ENCODE measurements at regions not wholly inside any gene's neighbourhood (a gene's known extent, or its start where the extent isn't known, plus 50 kb on each side); places are given as distances from the start of the nearest gene placed in this dataset.

- no peak overlapping the region for H3K4me3 ChIP-seq
- CTCF ChIA-PET: interaction anchor here (1.3 kb wide), 1 partner anchor 10 kb away, joined by 3 read pairs; no protein-coding TSS in a partner anchor
- TF ChIP-seq RBBP5 (conservative IDR thresholded peaks at IDR 0.05) (no peak), CTCF (IDR thresholded peaks at IDR 0.05 in 2 of 3, conservative IDR thresholded peaks at IDR 0.05 in 1 of 3; ENCODE audit: control insufficient read depth in 2 of 3, extremely low read depth in 1 of 3, insufficient read depth in 1 of 3, low read depth in 3 of 3, low read length in 3 of 3) (no peak), CREM (IDR thresholded peaks at IDR 0.05; ENCODE audit: low read depth) (no peak), SIX5 (IDR thresholded peaks at IDR 0.05; ENCODE audit: low read depth, low read length, severe bottlenecking) (no peak), TARDBP (IDR thresholded peaks at IDR 0.05; ENCODE audit: borderline replicate concordance) (no peak), NRF1 (conservative IDR thresholded peaks at IDR 0.05; ENCODE audit: low read depth, low read length) (no peak), MEF2A (IDR thresholded peaks at IDR 0.05; ENCODE audit: insufficient read depth, low read depth, low read length) (no peak), MTA2 (IDR thresholded peaks at IDR 0.05; ENCODE audit: low read depth) (no peak), RELA (IDR thresholded peaks at IDR 0.05; ENCODE audit: borderline replicate concordance, partially characterized antibody) (no peak), YY1 (IDR thresholded peaks at IDR 0.05; ENCODE audit: low read depth, low read length) (no peak), RFX5 (IDR thresholded peaks at IDR 0.05; ENCODE audit: low read depth, low read length) (no peak), ASH2L (IDR thresholded peaks at IDR 0.05; ENCODE audit: borderline replicate concordance, low read depth) (no peak), CREB1 (IDR thresholded peaks at IDR 0.05; ENCODE audit: low read depth) (no peak), BHLHE40 (IDR thresholded peaks at IDR 0.05; ENCODE audit: borderline replicate concordance in 1 of 2, low read depth in 2 of 2, low read length in 1 of 2) (no peak), MEF2B (IDR thresholded peaks at IDR 0.05; ENCODE audit: partially characterized antibody, poor library complexity, severe bottlenecking) (no peak)
- TF ChIP-seq, protein P1, sequence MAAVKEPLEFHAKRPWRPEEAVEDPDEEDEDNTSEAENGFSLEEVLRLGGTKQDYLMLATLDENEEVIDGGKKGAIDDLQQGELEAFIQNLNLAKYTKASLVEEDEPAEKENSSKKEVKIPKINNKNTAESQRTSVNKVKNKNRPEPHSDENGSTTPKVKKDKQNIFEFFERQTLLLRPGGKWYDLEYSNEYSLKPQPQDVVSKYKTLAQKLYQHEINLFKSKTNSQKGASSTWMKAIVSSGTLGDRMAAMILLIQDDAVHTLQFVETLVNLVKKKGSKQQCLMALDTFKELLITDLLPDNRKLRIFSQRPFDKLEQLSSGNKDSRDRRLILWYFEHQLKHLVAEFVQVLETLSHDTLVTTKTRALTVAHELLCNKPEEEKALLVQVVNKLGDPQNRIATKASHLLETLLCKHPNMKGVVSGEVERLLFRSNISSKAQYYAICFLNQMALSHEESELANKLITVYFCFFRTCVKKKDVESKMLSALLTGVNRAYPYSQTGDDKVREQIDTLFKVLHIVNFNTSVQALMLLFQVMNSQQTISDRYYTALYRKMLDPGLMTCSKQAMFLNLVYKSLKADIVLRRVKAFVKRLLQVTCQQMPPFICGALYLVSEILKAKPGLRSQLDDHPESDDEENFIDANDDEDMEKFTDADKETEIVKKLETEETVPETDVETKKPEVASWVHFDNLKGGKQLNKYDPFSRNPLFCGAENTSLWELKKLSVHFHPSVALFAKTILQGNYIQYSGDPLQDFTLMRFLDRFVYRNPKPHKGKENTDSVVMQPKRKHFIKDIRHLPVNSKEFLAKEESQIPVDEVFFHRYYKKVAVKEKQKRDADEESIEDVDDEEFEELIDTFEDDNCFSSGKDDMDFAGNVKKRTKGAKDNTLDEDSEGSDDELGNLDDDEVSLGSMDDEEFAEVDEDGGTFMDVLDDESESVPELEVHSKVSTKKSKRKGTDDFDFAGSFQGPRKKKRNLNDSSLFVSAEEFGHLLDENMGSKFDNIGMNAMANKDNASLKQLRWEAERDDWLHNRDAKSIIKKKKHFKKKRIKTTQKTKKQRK (IDR thresholded peaks at IDR 0.05; ENCODE audit: low read depth, low read length): no peak
- TF ChIP-seq, protein P2, sequence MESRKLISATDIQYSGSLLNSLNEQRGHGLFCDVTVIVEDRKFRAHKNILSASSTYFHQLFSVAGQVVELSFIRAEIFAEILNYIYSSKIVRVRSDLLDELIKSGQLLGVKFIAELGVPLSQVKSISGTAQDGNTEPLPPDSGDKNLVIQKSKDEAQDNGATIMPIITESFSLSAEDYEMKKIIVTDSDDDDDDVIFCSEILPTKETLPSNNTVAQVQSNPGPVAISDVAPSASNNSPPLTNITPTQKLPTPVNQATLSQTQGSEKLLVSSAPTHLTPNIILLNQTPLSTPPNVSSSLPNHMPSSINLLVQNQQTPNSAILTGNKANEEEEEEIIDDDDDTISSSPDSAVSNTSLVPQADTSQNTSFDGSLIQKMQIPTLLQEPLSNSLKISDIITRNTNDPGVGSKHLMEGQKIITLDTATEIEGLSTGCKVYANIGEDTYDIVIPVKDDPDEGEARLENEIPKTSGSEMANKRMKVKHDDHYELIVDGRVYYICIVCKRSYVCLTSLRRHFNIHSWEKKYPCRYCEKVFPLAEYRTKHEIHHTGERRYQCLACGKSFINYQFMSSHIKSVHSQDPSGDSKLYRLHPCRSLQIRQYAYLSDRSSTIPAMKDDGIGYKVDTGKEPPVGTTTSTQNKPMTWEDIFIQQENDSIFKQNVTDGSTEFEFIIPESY (IDR thresholded peaks at IDR 0.05): no peak
- in situ Hi-C loops (cut with MboI) (no loop called here), intact Hi-C loops (cut with micrococcal nuclease; ENCODE audit: unreplicated experiment) (no loop called here)
- WGBS (ENCODE audit: insufficient coverage, insufficient replicate concordance, low lambda C conversion rate, missing lambda C conversion rate): 2% methylated on average over 2 of the region's 2 CpGs
- no TSS peak for BruUV-seq (replicated peaks)
- RAD21 ChIA-PET (ENCODE audit: unreplicated experiment): no interaction called here
- no peak overlapping the region for H2AFZ ChIP-seq (ENCODE audit: control insufficient read depth, low read depth, low read length)
- H3K9me3 ChIP-seq (replicated peaks; ENCODE audit: control insufficient read depth, insufficient read depth, low read length): no peaks in the 10 kb centered on the region
- H3K27ac ChIP-seq (ENCODE audit: control insufficient read depth, insufficient read depth): no peak overlapping the region
- POLR2A ChIA-PET: no interaction called here
- no peak overlapping the region for H3K9ac ChIP-seq (ENCODE audit: control insufficient read depth, insufficient read depth, low read length)
- DNase-seq (ENCODE audit: low read depth, low spot score) (no peak), FAIRE-seq (no peak), ATAC-seq (no peak)
- SMC1A ChIA-PET (ENCODE audit: uncharacterized antibody, unreplicated experiment): no interaction called here
- H3K4me2 ChIP-seq (ENCODE audit: control insufficient read depth, insufficient read depth): no peak overlapping the region
- H3K36me3 ChIP-seq (ENCODE audit: control insufficient read depth in 2 of 2, insufficient read depth in 2 of 2, low read length in 1 of 2): no peaks in the 10 kb centered on the region
- no peaks in the 10 kb centered on the region for H3K79me2 ChIP-seq (ENCODE audit: control insufficient read depth, insufficient read depth, low read length)
- H4K20me1 ChIP-seq (ENCODE audit: control insufficient read depth, insufficient read depth): no peaks in the 10 kb centered on the region
- H3K27me3 ChIP-seq (replicated peaks in 1 of 2; ENCODE audit: control insufficient read depth in 2 of 2, insufficient read depth in 2 of 2, low read length in 1 of 2): no peaks in the 10 kb centered on the region; a peak in 1 of 4 replicates
- no peaks in the 10 kb centered on the region for H3K4me1 ChIP-seq (ENCODE audit: control insufficient read depth, insufficient read depth, low read length)
Observed at GRCh38 chr10:125491381-125491780, 191.6 kb downstream of the TEX36 start.
